GM19463 (cell line): ENCODE measurements at regions not wholly inside any gene's neighbourhood (a gene's known extent, or its start where the extent isn't known, plus 50 kb on each side); places are given as distances from the start of the nearest gene placed in this dataset.

Experiments used
- ATAC-seq: cut with Tn5 transposase; IDR thresholded peaks from one replicate; pipeline ENCODE4 v1.9.1; 2021; ENCODE audit warnings: mild to moderate bottlenecking, moderate library complexity; ENCODE audit not compliant: unreplicated experiment

DNA sequence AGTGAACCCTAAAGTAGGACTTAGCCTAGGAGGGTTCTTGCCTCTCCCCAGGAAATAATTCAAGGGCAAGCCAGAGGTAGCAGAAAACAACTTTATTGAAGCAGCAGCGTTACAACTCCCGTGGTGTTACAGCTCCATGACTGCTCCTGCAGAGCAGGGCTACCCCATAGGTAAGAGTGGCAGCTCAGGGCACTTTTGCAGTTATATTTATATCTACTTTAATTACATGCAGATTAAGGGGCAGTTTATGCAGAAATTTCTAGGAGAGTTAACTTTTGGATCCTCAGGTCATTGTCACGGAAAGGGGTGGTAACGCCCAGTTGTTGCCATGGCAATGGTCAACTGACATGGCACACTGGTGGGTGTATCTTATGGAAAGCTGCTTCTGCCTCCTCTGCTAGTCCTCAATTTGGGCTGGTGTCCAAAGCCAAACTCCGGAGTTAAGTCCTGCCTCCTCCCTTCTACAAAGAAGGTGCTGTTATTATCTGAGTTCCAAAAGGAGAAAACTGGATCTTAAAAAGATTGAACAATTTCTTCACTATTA, 1413.0 kb downstream of the DSC3 start:
- no peak for ATAC-seq

DNA sequence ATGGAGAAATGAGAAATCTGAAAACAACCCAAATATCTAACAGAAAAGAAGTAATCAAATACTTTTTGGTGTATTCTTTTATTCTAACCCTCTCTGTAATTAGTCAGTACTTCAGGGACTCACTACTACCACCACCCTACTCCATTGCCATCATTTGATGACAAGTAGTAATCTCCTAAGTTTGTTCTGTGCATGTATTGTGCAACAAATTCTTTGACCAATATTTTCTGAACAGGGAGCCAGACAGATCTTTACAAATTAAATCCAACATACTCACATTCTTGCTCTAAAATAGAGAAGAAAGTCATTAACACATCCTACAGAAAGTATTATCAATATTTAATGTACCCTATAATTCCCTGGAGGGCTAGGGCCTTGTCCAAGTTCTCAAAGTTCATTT, 1416.4 kb downstream of the DSC3 start:
- ATAC-seq = no peak

DNA sequence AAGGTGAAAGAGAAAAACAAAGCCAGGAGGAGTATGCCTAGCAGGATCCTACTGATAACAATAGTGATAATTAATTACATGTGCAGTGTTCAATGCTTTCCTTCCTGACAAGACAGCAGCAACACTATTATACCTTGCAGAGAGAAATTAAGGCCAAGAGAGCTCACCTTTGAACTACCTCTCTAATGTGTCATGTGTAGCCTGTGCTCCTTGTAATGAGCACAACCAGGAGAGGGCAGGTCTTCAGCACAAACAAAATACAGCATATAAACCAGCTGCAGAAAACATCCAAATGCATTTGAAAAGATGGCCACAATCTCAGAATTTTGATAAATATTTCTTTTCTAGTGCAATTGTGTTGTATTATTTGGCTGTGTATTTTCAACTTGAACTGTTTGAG, 1425.7 kb downstream of the DSC3 start:
- ATAC-seq = no peak

DNA sequence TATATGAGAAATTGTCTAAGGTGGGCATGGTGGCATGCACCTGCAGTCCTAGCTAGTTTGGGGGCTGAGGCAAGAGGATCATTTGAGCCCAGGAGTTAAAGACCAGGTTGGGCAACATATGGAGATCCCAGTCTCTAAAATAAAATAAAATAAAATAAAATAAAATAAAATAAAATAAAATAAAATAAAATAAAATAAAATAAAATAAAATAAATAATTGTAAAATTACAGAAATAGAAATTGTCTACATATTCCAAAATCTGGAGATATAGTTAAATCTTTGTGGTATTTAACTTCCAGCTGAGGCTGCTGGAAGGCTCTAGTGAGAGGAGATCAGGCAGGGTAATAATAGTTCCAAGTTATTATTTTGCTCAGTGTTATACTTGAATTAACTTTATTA, 1432.1 kb upstream of the CDH2 start:
- ATAC-seq = no peak

DNA sequence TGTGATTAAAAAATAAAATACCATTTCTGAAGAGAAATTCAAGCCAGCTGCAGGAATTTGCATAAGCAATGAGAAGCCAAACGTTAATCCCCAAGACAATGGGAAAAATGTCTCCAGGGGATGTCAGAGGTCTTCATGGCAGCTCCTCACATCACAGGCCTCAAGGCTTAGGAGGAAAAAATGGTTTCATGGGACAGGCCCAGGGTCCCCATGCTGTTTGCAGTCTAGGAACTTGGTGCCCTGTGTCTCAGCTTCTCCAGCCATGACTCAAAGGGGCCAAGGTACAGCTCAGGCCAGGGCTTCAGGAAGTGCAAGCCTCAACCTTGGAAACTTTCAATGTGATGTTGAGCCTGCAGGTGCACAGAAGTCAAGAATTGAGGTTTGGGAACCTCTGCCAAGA, 1428.4 kb upstream of the CDH2 start:
- no peak for ATAC-seq

DNA sequence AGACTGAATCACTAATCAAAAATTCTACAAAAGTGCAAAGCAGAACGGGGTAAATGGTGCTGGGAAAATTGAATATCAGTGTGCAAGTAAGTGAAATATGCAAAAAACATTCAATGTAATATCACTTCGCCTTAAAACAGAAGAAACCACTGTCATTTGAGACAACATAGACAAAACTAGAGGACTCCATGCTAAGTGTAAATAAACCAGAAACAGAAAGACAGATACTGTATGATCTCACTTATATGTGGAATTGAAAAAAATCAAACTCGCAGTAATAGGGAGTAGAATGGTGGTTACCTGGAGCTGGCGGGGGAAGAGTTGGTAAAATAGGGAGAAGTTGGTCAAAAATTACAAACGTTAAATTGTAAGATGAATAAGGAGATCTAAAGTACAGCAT, 1420.0 kb upstream of the CDH2 start:
- no peak for ATAC-seq

DNA sequence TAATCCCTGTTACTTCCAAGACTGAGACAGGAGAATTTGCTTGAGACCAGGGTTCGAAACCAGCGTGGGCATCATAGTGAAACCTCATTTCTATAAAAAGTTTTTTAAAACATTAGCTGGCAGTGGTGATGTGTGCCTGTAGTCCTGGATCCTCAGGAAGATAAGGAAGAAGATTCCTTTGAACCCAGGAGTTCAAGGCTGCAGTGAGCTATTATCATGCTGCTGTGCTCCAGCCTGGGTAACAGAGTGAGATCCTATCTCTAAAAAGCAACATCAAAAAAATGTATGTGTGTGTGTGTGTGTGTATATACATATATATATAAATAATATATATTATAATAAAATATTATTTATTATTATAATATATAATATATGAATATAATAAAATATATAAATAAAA, 1417.6 kb upstream of the CDH2 start:
- ATAC-seq = no peak

DNA sequence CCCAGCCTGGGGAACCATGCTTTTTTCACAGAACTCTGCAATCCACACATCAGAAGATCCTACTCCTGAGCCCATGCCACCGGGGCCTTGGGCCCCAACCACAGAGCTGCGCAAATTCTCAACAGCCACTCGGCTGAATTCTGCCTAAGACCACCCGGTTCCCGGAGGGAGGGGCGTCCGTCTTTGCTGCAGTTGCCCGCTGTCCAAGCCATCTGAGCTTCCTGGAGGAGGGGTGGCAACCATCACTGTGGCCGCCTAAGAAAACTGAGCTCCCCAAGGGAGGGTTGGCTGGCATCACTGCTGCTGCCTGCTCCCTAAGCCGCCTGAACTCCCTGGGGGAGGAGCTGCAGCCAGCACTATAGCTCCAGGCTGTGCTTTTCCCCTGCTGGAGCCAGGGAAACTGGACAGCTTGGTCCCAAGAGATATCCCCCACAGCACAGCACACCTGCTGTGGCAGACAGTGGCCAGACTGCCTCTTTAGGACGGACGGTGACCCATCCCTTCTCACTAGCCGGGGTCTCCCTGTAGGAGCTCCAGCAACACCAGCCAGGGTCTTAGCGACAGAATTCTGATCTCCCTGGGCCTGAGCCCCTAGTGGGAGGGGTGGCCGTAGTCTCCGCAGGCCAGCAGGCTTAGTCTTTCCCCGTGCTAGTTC, 1411.6 kb upstream of the CDH2 start:
- ATAC-seq = no peak

DNA sequence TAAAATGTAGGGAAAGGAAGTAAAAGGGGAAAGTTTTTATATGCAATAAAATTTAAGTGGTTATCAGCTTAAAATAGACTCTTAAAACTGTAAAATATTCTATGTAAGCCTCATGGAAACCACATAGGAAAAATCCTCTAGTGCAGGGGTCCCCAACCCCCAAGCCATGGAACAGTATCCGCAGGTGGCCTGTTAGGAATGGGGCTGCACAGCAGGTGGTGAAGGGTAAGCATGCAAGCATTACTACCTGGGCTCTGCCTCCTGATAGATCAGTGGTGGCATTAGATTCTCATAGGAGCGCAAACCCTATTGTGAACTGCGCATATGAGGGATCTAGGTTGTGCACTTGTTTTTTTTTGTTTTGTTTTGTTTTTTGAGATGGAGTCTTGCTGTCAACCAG, 1409.3 kb upstream of the CDH2 start:
- no peak for ATAC-seq

DNA sequence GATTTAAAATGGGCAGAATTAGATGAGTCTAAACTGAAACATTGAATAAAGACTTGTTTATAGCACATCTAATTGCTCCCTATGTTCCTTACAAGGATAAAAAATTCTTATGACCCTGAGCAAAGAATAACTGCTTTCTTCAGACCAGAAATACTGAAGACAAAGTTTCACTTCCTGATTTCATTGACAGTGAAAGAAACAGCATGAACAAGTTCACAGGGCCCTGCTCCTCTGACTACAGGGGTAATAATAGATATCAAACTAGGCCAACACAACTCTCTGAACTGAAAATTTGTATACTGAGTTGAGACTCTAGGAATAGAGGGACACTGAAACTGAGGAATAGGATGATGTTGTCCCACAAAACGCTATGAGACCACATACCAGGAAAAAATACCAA, 1383.3 kb upstream of the CDH2 start:
- no peak for ATAC-seq

DNA sequence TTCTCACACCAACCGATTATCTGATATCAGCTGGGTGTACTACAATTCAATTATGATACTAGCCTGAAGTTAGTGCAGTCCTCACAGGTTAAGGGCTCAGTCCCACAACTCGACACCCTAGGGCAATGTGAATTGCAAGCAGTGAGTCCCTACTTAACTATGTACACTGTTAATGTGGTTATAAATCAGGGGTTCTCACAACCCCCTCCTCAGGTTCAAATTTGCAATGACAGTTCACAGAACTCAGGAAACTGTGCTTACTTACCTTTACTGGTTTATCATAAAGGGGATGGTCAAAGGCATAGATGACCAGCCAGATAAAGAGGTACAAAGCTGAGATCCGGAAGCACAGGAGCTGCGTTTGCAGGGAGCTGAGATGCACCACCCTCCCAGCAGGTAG, 1379.1 kb upstream of the CDH2 start:
- ATAC-seq = no peak

DNA sequence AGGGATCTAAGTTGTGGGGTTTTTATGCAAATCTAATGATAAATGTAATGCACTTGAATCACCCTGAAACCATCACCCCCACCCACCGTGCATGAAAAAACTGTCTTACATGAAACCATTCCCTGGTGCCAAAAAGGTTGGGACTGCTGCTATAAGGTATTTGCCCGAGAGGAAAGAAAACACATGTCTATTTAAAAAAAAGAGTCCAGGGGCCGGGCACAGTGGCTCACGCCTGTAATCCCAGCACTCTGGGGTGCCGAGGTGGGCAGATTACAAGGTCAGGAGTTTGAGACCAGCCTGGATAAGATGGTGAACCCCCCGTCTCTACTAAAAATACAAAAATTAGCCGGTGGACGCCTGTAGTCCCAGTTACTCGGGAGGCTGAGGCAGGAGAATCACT, 1372.8 kb upstream of the CDH2 start:
- no peak for ATAC-seq

DNA sequence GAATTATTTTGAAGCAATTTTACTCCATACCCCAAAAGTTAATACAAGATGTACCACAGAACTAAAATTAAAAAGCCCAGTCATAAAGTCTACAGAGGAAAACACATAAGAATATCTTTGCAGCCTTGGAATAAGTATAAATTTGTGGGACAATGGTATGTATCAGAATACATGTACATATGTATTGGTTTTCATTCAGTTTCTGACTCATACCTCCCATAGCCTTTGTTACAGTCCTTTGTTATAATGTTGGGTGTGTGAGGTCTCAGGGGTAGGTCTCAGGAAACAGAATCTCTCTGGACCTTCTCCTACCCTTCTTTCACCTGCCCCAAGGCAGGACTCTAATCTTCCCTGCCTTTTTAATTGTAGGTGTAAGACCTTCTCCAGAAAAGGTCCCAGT, 1370.7 kb upstream of the CDH2 start:
- no peak for ATAC-seq

DNA sequence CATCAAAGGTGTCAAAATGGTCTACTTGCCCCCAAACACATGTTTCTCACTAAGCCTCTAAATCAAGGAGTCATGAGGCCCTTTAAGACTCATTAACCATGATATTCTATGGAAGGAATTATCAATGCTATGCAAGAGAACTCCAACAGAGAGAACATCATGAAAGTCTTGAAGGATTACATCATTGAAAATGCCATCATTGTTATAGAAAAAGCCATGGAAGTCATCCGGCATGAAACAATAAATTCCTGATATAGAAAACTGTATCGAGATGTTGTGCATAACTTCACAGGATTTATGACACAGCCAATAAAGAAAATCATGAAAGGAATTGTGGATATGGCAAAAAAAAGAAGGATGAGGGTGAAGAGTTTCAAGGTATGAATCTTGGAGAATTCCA, 1363.6 kb upstream of the CDH2 start:
- ATAC-seq = no peak

DNA sequence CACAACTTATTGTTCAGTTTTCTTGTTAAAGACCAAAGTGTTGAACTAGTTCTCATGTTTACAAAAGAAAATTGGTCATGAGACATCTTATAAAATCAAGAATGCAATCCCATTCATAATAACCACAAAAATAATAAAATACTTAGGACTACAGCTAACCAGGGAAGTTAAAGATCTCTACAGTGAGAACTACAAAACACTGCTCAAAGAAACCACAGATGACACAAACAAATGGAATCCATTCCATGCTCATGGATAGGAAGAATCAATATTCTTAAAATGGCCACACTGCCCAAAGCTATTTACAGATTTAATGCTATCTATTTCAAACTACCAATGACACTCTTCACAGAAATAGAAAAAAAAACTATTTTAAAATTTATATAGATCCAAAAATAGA, 1354.8 kb upstream of the CDH2 start:
- ATAC-seq = no peak

DNA sequence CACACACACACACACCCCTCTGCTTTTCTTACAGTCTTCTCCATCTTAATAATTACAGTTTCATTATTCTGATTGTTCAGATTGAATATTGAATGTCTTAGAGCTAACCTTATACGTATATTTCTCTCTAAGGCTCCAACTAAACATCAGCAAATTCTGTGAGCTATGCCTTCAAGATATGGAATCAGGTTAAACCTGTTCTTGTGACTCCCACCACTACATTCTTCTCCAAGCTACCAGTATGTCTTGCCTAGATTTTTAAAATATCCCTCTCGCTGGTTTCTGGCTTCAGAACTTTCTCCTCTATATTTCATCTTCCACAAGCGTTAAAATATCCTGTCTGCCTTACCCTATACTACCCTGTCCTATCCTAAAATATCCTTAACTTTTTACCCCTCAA, 1346.4 kb upstream of the CDH2 start:
- no peak for ATAC-seq

DNA sequence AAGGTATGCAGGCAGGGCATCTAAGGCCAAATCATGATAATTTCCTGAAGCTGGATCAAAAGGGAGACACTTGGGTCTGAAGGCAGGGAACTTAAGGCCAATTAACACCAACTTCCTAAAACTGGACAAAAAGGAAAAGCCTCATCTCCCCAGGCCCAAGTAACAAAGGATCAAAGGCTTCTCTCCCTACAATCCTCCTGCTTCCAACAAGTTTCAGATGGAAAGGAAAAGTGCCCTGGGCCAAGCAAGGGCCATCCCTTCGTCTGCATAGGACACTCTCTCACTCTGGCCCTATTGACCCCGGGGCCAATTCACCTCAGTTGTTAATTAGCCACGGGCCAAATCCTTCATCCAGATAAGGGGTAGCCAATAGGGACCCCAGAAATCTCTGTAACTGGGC, 1335.8 kb upstream of the CDH2 start:
- ATAC-seq = no peak

DNA sequence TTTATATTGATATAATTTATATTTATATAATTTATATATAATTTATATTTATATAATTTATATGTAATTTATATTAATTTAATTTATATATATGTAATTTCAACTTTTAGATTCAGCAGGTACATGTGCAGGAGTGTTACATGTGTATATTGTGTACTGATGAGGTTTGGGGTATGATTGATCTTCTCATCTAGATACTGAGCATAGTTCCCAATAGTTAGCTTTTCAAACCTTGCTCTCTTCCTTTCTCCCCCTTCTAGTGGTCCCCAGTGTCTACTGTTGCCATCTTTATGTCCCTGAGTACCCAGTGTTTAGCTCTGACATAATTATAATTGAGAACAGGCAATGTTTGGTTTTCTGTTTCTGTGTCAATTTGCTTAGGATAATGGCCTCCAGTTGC, 1335.3 kb upstream of the CDH2 start:
- no peak for ATAC-seq

DNA sequence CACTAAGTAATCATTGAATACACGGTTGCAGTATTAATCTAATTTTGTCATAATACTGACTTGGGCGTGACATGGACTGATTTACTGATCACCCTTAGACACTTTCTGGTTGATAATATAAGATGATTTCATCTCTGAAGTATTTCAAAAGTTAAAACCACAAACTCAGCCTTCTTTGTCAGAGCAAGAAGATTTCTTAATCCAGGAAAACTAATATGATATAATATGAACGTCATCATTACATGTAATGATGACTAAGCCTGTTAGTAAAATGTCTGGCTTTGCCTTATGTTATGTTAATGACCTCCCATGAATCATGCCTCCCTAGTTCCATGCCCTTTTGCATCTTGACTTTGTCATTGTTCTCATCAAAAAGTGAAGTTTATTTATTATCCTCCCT, 1325.0 kb upstream of the CDH2 start:
- no peak for ATAC-seq

DNA sequence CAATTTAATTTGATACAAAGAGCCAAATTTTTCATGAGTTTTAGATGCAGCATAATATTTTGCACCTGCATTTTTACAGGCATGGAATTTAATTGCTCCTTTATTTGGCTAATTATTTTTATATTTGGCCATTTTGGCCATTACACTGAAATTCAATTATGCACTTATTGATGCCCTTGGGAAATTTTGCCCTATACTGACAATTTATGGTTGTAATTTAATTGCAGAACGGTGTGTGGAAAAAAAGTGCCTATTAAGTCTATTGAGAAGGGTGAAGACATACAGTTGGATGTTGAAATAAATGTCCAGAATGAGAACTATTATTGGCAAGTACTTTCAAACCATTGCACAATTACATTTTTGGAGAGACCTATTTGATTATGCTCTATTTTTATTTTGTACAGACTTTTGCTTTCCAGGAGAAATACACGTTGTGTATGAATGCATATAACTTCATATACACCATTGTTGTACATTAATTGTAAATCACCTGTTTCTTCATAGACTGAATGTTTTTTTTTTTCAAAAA, 1319.3 kb upstream of the CDH2 start:
- ATAC-seq = no peak

DNA sequence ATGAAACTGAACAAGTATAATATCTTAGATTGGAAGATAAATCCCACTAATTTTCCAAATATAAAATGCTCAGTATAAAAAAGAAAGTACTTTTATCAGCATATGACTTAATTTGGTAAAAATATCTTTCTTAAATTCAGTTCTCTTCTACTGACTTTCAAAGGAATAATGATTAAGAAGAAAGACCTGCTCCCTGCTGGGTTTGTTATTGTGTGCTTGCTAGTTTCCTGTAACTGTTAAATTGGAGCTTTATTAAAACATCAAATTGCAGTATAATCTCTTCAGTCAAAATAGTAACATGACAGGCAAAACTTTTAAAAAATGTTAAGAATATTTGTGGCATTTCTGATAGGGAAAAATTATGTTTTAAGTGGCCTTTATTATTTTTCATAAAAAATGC, 1317.4 kb upstream of the CDH2 start:
- ATAC-seq = no peak

DNA sequence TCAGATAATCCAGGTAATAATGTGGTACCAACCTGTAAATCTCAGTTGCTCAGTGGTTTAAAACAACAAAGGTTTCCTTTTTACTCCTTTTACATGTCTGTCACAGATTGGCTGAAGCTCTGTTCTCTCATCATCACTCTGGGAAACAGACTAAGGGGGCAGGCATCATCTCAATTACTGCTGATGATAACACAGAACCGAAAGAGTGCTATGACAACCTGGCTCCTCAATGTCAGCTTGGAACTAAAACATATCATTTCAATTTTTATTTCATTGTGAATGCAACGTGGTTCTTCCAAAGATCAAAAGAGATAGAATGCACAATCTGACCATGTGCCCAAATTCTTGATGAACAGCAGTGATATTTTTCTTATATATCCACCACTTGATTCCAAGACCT, 1315.0 kb upstream of the CDH2 start:
- no peak for ATAC-seq

DNA sequence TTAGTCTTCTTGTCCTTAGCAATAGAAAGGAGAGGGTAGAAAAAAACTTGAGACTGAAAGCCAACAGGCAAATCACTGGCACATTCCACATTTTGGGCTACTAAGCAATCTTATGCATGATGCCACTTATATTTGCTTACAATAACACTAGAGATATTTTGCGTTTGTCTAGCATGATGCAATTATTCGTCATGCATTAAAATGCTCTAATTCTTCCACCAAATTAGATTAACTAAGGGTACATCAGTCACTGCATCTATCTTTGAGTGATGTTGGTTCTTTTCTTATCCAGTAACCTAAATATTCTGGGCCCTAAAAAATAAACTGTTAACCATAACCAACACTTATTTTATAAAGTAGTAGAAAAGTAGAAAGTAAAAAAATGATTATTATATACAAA, 1311.7 kb upstream of the CDH2 start:
- ATAC-seq = no peak
